ENCODE measurements at regions not wholly inside any gene's neighbourhood (a gene's known extent, or its start where the extent isn't known, plus 50 kb on each side); places are given as distances from the start of the nearest gene placed in this dataset.

DNA sequence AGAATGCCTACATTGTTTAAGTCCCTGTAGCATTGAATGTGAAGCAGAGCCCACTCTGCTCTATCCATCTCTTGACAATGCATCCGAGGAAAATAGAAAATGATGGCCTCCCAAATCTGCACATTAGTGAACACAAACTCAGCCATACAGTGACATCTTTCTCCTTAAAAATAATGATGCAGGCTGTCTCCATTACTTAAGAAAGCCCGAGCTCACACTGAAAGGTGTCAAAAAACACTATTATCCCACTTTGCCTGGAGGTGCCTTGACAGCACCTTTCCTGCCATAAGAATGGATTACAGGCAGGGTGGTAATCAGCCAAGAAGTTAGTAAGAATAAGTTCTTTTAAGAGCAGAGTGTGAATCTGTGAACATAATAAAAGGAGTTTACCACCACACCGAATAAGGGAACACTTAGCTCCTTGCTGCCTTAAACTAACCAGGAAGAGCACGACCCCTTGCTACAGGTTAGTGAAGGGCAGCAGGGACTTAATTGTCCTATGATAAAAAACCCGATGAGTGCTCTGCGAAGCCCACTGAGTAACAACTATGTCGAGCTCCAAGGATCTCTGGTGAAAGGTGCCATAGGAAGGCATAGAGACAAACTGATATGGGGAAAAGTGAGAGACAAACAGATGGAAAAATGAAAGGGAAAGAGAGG, 123.2 kb upstream of the TUSC7 start:
- Histone ChIP-seq H3K56ac (ENCODE audit: insufficient read length, low read depth, low read length) (no peak overlapping the region), H2BK120ac (ENCODE audit: low read depth, low read length, poor library complexity, severe bottlenecking) (no peak overlapping the region), H3K79me1 (ENCODE audit: insufficient read depth, low read depth, low read length, poor library complexity, severe bottlenecking) (no peaks in the 10 kb centered on the region), H4K91ac (ENCODE audit: insufficient read length, low read depth, low read length) (no peak overlapping the region), H3K4me2 (ENCODE audit: insufficient read depth, insufficient read length, low read length) (no peak overlapping the region), H3K23ac (ENCODE audit: insufficient read length, low read depth, low read length) (no peak overlapping the region), H3K4ac (ENCODE audit: low read depth, low read length) (no peak overlapping the region), H3K9ac (ENCODE audit: extremely low read depth, insufficient read length, low read length) (no peak overlapping the region), H3K14ac (ENCODE audit: insufficient read depth, low read length) (no peak overlapping the region), H4K5ac (ENCODE audit: insufficient read length, low read depth, low read length) (no peak overlapping the region), H2BK15ac (ENCODE audit: low read depth, low read length) (no peak overlapping the region), H3K27me3 (ENCODE audit: insufficient read depth, low read length) (no peaks in the 10 kb centered on the region), H3K79me2 (ENCODE audit: insufficient read depth, low read length) (no peaks in the 10 kb centered on the region), H2AFZ (ENCODE audit: low read length) (no peak overlapping the region), H3K18ac (ENCODE audit: insufficient read length, low read depth, low read length) (no peak overlapping the region), H3K23me2 (ENCODE audit: insufficient read length, low read depth, low read length, poor library complexity, severe bottlenecking) (no peaks in the 10 kb centered on the region), H3T11ph (ENCODE audit: low read length) (no peak overlapping the region), H2BK12ac (ENCODE audit: insufficient read length, low read depth, low read length) (no peak overlapping the region), H3K9me3 (ENCODE audit: control insufficient read depth, low read depth, low read length) (no peaks in the 10 kb centered on the region), H3K27ac (ENCODE audit: insufficient read length, low read depth, low read length) (no peak overlapping the region), H3K4me1 (ENCODE audit: insufficient read depth, low read length) (no peaks in the 10 kb centered on the region; the same call in 1 of the 2 replicates), H4K20me1 (ENCODE audit: control insufficient read depth, insufficient read depth, insufficient read length) (no peaks in the 10 kb centered on the region), H2BK20ac (ENCODE audit: low read depth, low read length, poor library complexity, severe bottlenecking) (no peak overlapping the region), H2AK5ac (ENCODE audit: insufficient read length, low read length) (no peak overlapping the region), H2BK5ac (ENCODE audit: insufficient read length, low read length) (no peak overlapping the region), H4K8ac (replicated peaks; ENCODE audit: insufficient read length, low read depth, low read length) (no peak overlapping the region)
- Mint-ChIP-seq H3K27me3 (ENCODE audit: low read depth) (no peaks in the 10 kb centered on the region), H3K4me1 (no peaks in the 10 kb centered on the region), H3K4me3 (no peak overlapping the region), H3K27ac (no peak overlapping the region), H3K36me3 (ENCODE audit: insufficient read depth in 1 of 3, low read depth in 3 of 3) (no peaks in the 10 kb centered on the region), H3K9me3 (no peaks in the 10 kb centered on the region)
- no CpG with 5 or more reads among the region's 7 CpGs for WGBS (ENCODE audit: extremely low coverage, insufficient read length, low lambda C conversion rate)
- TF ChIP-seq, protein P1, sequence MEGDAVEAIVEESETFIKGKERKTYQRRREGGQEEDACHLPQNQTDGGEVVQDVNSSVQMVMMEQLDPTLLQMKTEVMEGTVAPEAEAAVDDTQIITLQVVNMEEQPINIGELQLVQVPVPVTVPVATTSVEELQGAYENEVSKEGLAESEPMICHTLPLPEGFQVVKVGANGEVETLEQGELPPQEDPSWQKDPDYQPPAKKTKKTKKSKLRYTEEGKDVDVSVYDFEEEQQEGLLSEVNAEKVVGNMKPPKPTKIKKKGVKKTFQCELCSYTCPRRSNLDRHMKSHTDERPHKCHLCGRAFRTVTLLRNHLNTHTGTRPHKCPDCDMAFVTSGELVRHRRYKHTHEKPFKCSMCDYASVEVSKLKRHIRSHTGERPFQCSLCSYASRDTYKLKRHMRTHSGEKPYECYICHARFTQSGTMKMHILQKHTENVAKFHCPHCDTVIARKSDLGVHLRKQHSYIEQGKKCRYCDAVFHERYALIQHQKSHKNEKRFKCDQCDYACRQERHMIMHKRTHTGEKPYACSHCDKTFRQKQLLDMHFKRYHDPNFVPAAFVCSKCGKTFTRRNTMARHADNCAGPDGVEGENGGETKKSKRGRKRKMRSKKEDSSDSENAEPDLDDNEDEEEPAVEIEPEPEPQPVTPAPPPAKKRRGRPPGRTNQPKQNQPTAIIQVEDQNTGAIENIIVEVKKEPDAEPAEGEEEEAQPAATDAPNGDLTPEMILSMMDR (conservative IDR thresholded peaks at IDR 0.05): peak; percentile 41
- DNase-seq: peak; percentile 27
